GM12878 (cell line): ENCODE measurements at regions not wholly inside any gene's neighbourhood (a gene's known extent, or its start where the extent isn't known, plus 50 kb on each side); places are given as distances from the start of the nearest gene placed in this dataset.

Experiments used
- ATAC-seq: fragments of 200-7000 bp; cut with Tn5 transposase; 3 replicates; pipeline ENCODE4 v1.9.1; 2020; ENCODE audit warnings: mild to moderate bottlenecking, moderate library complexity
- BruUV-seq: library from RNA; stranded (reverse); fragments of 400-500 nt; replicated peaks from 2 replicates; lab custom pipeline; 2021; lab: Mats Ljungman, UMichigan
- CTCF ChIA-PET: fragments of 300-600 bp; sonication (Branson Sonifier 250); formaldehyde crosslinking; extraction: SDS; loops from one replicate; lab custom pipeline; 2021; ENCODE audit warnings: inconsistent platforms; lab: Yijun Ruan, JAX
- POLR2A ChIA-PET: fragments of 350-600 bp; formaldehyde crosslinking; extraction: SDS; loops from one replicate; lab custom pipeline; 2021; ENCODE audit warnings: inconsistent platforms; lab: Charles Lee
- RAD21 ChIA-PET: fragments of 300-600 bp; sonication (Branson Sonifier 250); formaldehyde crosslinking; loops from one replicate; lab custom pipeline; 2023; ENCODE audit warnings: antibody characterized with exemption; ENCODE audit not compliant: unreplicated experiment; lab: Charles Lee
- SMC1A ChIA-PET: fragments of 300-600 bp; sonication (Branson Sonifier 250); formaldehyde crosslinking; loops from one replicate; lab custom pipeline; 2023; ENCODE audit not compliant: unreplicated experiment, uncharacterized antibody; lab: Charles Lee
- DNase-seq: peaks from one replicate; pipeline ENCODE4 v3.0.0-alpha.2; 2011; ENCODE audit warnings: low read depth, low spot score
- FAIRE-seq: peaks from 3 replicates; lab custom pipeline; 2011; peaks lifted over from hg19 to GRCh38; lab: Jason Lieb, UNC
- H2AFZ ChIP-seq: 2 replicates; pipeline ENCODE4 v1.6.0; 2011; ENCODE audit warnings: low read depth, low read length, control low read depth; ENCODE audit not compliant: control insufficient read depth
- H3K27ac ChIP-seq: 2 replicates; pipeline ENCODE4 v1.5.1; 2011; ENCODE audit warnings: control low read depth; ENCODE audit not compliant: control insufficient read depth, insufficient read depth
- H3K27me3 ChIP-seq, 2 experiments: replicated peaks in 1 of 2; 2 replicates each; pipeline versions ENCODE4 v1.6.0 to v1.6.1; 2011; ENCODE audit warnings: low read length in 1 of 2; ENCODE audit not compliant: control insufficient read depth in 2 of 2, insufficient read depth in 2 of 2
- H3K36me3 ChIP-seq, 2 experiments: 2 replicates each; pipeline ENCODE4 v1.5.1; 2011; ENCODE audit warnings: low read length in 1 of 2; ENCODE audit not compliant: control insufficient read depth in 2 of 2, insufficient read depth in 2 of 2
- H3K4me1 ChIP-seq: 2 replicates; pipeline ENCODE4 v1.6.1; 2011; ENCODE audit warnings: mild to moderate bottlenecking, low read length, moderate library complexity, mixed read lengths; ENCODE audit not compliant: control insufficient read depth, insufficient read depth
- H3K4me2 ChIP-seq: 2 replicates; pipeline ENCODE4 v1.6.0; 2011; ENCODE audit warnings: control low read depth; ENCODE audit not compliant: control insufficient read depth, insufficient read depth
- H3K4me3 ChIP-seq: fragments of 200-600 bp; sonication (generic); 2 replicates; pipeline ENCODE4 v1.5.1; 2016
- H3K79me2 ChIP-seq: 2 replicates; pipeline ENCODE4 v1.6.0; 2011; ENCODE audit warnings: low read length; ENCODE audit not compliant: control insufficient read depth, insufficient read depth
- H3K9ac ChIP-seq: 2 replicates; pipeline ENCODE4 v1.8.0; 2011; ENCODE audit warnings: low read length, control low read depth, mixed read lengths; ENCODE audit not compliant: control insufficient read depth, insufficient read depth
- H3K9me3 ChIP-seq: replicated peaks from 3 replicates; pipeline ENCODE4 v1.5.1; 2011; ENCODE audit warnings: mild to moderate bottlenecking, low read length; ENCODE audit not compliant: control insufficient read depth, insufficient read depth
- H4K20me1 ChIP-seq: 2 replicates; pipeline ENCODE4 v1.6.0; 2011; ENCODE audit not compliant: control insufficient read depth, insufficient read depth
- ATF7 ChIP-seq: fragments of 450-650 bp; IDR thresholded peaks from 2 replicates; pipeline ENCODE4 v1.6.1; 2016; ENCODE audit warnings: low read depth, mild to moderate bottlenecking
- BCL3 ChIP-seq: IDR thresholded peaks from 2 replicates; pipeline ENCODE4 v1.6.1; 2011; ENCODE audit warnings: borderline replicate concordance, low read depth, mild to moderate bottlenecking, moderate library complexity, low read length; ENCODE audit not compliant: insufficient read depth, poor library complexity, severe bottlenecking
- CHD2 ChIP-seq: IDR thresholded peaks from 2 replicates; pipeline ENCODE4 v1.6.1; 2011; ENCODE audit warnings: low read depth, low read length, improper control_type of control experiment, borderline replicate concordance
- CHD4 ChIP-seq: fragments of 200-600 bp; sonication (generic); IDR thresholded peaks from 2 replicates; pipeline ENCODE4 v1.6.1; 2016; ENCODE audit warnings: mild to moderate bottlenecking
- ESRRA ChIP-seq: IDR thresholded peaks from 2 replicates; pipeline ENCODE4 v1.6.1; 2012; ENCODE audit warnings: mild to moderate bottlenecking, low read length, improper control_type of control experiment
- FOXK2 ChIP-seq: fragments of 450-650 bp; IDR thresholded peaks from 2 replicates; pipeline ENCODE4 v1.6.1; 2017; ENCODE audit warnings: mild to moderate bottlenecking, moderate library complexity
- HCFC1 ChIP-seq: fragments of 150-350 bp; IDR thresholded peaks from 2 replicates; pipeline ENCODE4 v1.6.1; 2014; ENCODE audit warnings: low read length
- IRF3 ChIP-seq: fragments of 450-650 bp; IDR thresholded peaks from 2 replicates; pipeline ENCODE4 v1.6.1; 2014; ENCODE audit warnings: mild to moderate bottlenecking
- LARP7 ChIP-seq: fragments of 450-650 bp; IDR thresholded peaks from 2 replicates; pipeline ENCODE4 v1.6.1; 2017; ENCODE audit warnings: mild to moderate bottlenecking
- MAX ChIP-seq: IDR thresholded peaks from 2 replicates; pipeline ENCODE4 v1.6.1; 2012; ENCODE audit warnings: low read depth, low read length, improper control_type of control experiment
- PML ChIP-seq: IDR thresholded peaks from 2 replicates; pipeline ENCODE4 v1.6.1; 2012; ENCODE audit warnings: low read length, inconsistent platforms
- POLR2AphosphoS2 ChIP-seq: IDR thresholded peaks from 2 replicates; pipeline ENCODE4 v1.6.1; 2011; ENCODE audit warnings: low read depth, mild to moderate bottlenecking, low read length, improper control_type of control experiment, moderate library complexity
- RB1 ChIP-seq: fragments of 450-650 bp; formaldehyde crosslinking; IDR thresholded peaks from 2 replicates; pipeline ENCODE4 v1.6.1; 2017; ENCODE audit warnings: mild to moderate bottlenecking, borderline replicate concordance
- RELB ChIP-seq: fragments of 450-650 bp; IDR thresholded peaks from 2 replicates; pipeline ENCODE4 v1.6.1; 2017; ENCODE audit warnings: low read depth, mild to moderate bottlenecking, moderate library complexity
- RFX5 ChIP-seq: IDR thresholded peaks from 2 replicates; pipeline ENCODE4 v1.6.1; 2011; ENCODE audit warnings: low read depth, low read length, improper control_type of control experiment
- SRF ChIP-seq, 2 experiments: IDR thresholded peaks; 2 replicates each; pipeline ENCODE4 v1.6.1; 2011; ENCODE audit warnings: low read depth in 2 of 2, low read length in 2 of 2, mild to moderate bottlenecking in 1 of 2, moderate library complexity in 1 of 2
- USF2 ChIP-seq: IDR thresholded peaks from 2 replicates; pipeline ENCODE4 v1.6.1; 2011; ENCODE audit warnings: low read depth, low read length, improper control_type of control experiment, borderline replicate concordance
- ZNF622 ChIP-seq: fragments of 450-650 bp; IDR thresholded peaks from 2 replicates; pipeline ENCODE4 v1.6.1; 2017; ENCODE audit warnings: mild to moderate bottlenecking, inconsistent platforms
- WGBS: methylation state at CpG from one replicate; pipeline ENCODE4 v1.1.6; 2016; ENCODE audit warnings: low lambda C conversion rate; ENCODE audit not compliant: insufficient replicate concordance, insufficient coverage; ENCODE audit errors: missing lambda C conversion rate; 5-methylcytosine and 5-hydroxymethylcytosine counted together
- in situ Hi-C: fragments of 300-500 bp; cut with MboI; formaldehyde crosslinking; loops from 9 replicates; pipeline ENCODE4 v1.14.3; 2018; ENCODE audit warnings: mixed read lengths
- intact Hi-C: fragments of 100-400 bp; cut with micrococcal nuclease; formaldehyde crosslinking; loops from one replicate; pipeline ENCODE4 v1.14.2; 2022; ENCODE audit not compliant: unreplicated experiment

- TF ChIP-seq ZNF622 (no peak), USF2 (no peak), RELB (no peak), FOXK2 (no peak), PML (no peak), RFX5 (no peak)
These were observed 74.6 kb upstream of the EXOC1L start (continued) for GRCh38 chr4:55745014-55745413.

- Histone ChIP-seq H3K4me2 (no peak overlapping the region), H3K27ac (no peak overlapping the region), H4K20me1 (no peaks in the 10 kb centered on the region), H3K36me3 (no peaks in the 10 kb centered on the region), H2AFZ (no peak overlapping the region), H3K4me1 (no peaks in the 10 kb centered on the region), H3K27me3 (no peaks in the 10 kb centered on the region; a peak in 1 of 4 replicates), H3K4me3 (no peak overlapping the region), H3K79me2 (no peaks in the 10 kb centered on the region), H3K9ac (no peak overlapping the region), H3K9me3 (no peaks in the 10 kb centered on the region)
- intact Hi-C loops, result no loop called here
- ATAC-seq (no peak), FAIRE-seq (no peak), DNase-seq (no peak)
- ChIA-PET POLR2A (interaction anchor here (0.6 kb wide), 1 partner anchor 327 kb away, joined by 5 read pairs; no protein-coding TSS in a partner anchor), SMC1A (no interaction called here), RAD21 (no interaction called here), CTCF (no interaction called here)
- in situ Hi-C loops, result no loop called here
- 39% methylated on average over 6 of the region's 6 CpGs for WGBS
- no TSS peak for BruUV-seq
- TF ChIP-seq HCFC1 (no peak), IRF3 (no peak), SRF (IDR thresholded peaks at IDR 0.05; ENCODE audit: low read depth in 2 of 2, low read length in 2 of 2) (no peak), ATF7 (no peak), BCL3 (no peak), MAX (no peak), POLR2AphosphoS2 (no peak), RB1 (no peak), ESRRA (no peak), CHD2 (no peak), LARP7 (no peak), CHD4 (no peak), FOXK2 (no peak)
These were observed 71.8 kb upstream of the EXOC1L start for GRCh38 chr4:55747793-55748192.
